Fibroblast of lung (primary cell): ENCODE measurements at regions not wholly inside any gene's neighbourhood (a gene's known extent, or its start where the extent isn't known, plus 50 kb on each side); places are given as distances from the start of the nearest gene placed in this dataset.

ENCODE experiments used
- DNase-seq, 2 donors: peaks; one replicate each; pipeline versions ENCODE4 v3.0.0 to v3.0.0-alpha.2; 2010; ENCODE audit warnings: low read depth in 2 of 2
- H2AFZ ChIP-seq: 2 replicates; pipeline ENCODE4 v1.5.1; 2012; ENCODE audit warnings: low read length, control low read depth, inconsistent platforms
- H3K27ac ChIP-seq: 2 replicates; pipeline ENCODE4 v1.5.1; 2011; ENCODE audit warnings: low read length, control low read depth; ENCODE audit not compliant: insufficient read depth
- H3K27me3 ChIP-seq: 2 replicates; pipeline ENCODE4 v1.5.1; 2011; ENCODE audit warnings: mild to moderate bottlenecking, low read length; ENCODE audit not compliant: control insufficient read depth, insufficient read depth
- H3K36me3 ChIP-seq: 2 replicates; pipeline ENCODE4 v1.5.1; 2011; ENCODE audit warnings: low read length; ENCODE audit not compliant: control insufficient read depth, insufficient read depth
- H3K4me1 ChIP-seq: 2 replicates; pipeline ENCODE4 v1.5.1; 2011; ENCODE audit warnings: low read length; ENCODE audit not compliant: control insufficient read depth, insufficient read depth; ENCODE audit errors: extremely low read depth
- H3K4me2 ChIP-seq: 2 replicates; pipeline ENCODE4 v1.5.1; 2011; ENCODE audit warnings: low read length, control low read depth; ENCODE audit not compliant: insufficient read depth; ENCODE audit errors: extremely low read depth
- H3K4me3 ChIP-seq, 4 experiments: fragments of 200-600 bp in 1 of 4; sonication (generic) in 1 of 4; replicated peaks in 1 of 4; 2 replicates each; pipeline ENCODE4 v1.5.1; 2011 to 2016; ENCODE audit warnings: low read length in 4 of 4, low read depth in 3 of 4, mild to moderate bottlenecking in 3 of 4, control low read depth in 2 of 4, inconsistent platforms in 1 of 4, mixed read lengths in 1 of 4; ENCODE audit not compliant: insufficient read depth in 1 of 4; ENCODE audit errors: control extremely low read depth in 1 of 4
- H3K79me2 ChIP-seq: 2 replicates; pipeline ENCODE4 v1.5.1; 2012; ENCODE audit warnings: mild to moderate bottlenecking, low read length, inconsistent platforms; ENCODE audit not compliant: control insufficient read depth, insufficient read depth
- H3K9ac ChIP-seq: 2 replicates; pipeline ENCODE4 v1.5.1; 2011; ENCODE audit warnings: mild to moderate bottlenecking, low read length, control low read depth; ENCODE audit not compliant: insufficient read depth
- H3K9me3 ChIP-seq: 2 replicates; pipeline ENCODE4 v1.5.1; 2012; ENCODE audit warnings: low read depth, low read length; ENCODE audit not compliant: control insufficient read depth, insufficient read depth
- H4K20me1 ChIP-seq: 2 replicates; pipeline ENCODE4 v1.5.1; 2011; ENCODE audit warnings: low read length; ENCODE audit not compliant: control insufficient read depth, insufficient read depth; ENCODE audit errors: extremely low read depth
- EZH2 ChIP-seq: IDR thresholded peaks from 2 replicates; pipeline ENCODE4 v1.5.1; 2012; ENCODE audit warnings: low read length, control low read depth, mild to moderate bottlenecking; ENCODE audit errors: missing control alignments
- TF ChIP-seq, protein P1 (sequence below), 2 donors: IDR thresholded peaks in 1 of 2; conservative IDR thresholded peaks in 1 of 2; 1 replicate in 1 of 2; 2 replicates in 1 of 2; pipeline ENCODE4 v1.5.1; 2011 to 2012; ENCODE audit warnings: low read length in 2 of 2, control low read depth in 1 of 2, inconsistent platforms in 1 of 2, low read depth in 1 of 2, mild to moderate bottlenecking in 1 of 2

GRCh38 chr3:79976466-79976865 is 208.7 kb upstream of the ROBO1 start:
- H4K20me1 ChIP-seq = no peaks in the 10 kb centered on the region
- H3K9ac ChIP-seq = no peak overlapping the region
- no peaks in the 10 kb centered on the region for H3K36me3 ChIP-seq
- H3K4me1 ChIP-seq = no peaks in the 10 kb centered on the region
- H3K27me3 ChIP-seq = no peaks in the 10 kb centered on the region
- no peak overlapping the region for H3K4me3 ChIP-seq
- H3K4me2 ChIP-seq = no peak overlapping the region
- TF ChIP-seq, protein P1, sequence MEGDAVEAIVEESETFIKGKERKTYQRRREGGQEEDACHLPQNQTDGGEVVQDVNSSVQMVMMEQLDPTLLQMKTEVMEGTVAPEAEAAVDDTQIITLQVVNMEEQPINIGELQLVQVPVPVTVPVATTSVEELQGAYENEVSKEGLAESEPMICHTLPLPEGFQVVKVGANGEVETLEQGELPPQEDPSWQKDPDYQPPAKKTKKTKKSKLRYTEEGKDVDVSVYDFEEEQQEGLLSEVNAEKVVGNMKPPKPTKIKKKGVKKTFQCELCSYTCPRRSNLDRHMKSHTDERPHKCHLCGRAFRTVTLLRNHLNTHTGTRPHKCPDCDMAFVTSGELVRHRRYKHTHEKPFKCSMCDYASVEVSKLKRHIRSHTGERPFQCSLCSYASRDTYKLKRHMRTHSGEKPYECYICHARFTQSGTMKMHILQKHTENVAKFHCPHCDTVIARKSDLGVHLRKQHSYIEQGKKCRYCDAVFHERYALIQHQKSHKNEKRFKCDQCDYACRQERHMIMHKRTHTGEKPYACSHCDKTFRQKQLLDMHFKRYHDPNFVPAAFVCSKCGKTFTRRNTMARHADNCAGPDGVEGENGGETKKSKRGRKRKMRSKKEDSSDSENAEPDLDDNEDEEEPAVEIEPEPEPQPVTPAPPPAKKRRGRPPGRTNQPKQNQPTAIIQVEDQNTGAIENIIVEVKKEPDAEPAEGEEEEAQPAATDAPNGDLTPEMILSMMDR (conservative IDR thresholded peaks at IDR 0.05 in 1 of 2, IDR thresholded peaks at IDR 0.05 in 1 of 2; ENCODE audit: low read depth in 1 of 2, low read length in 2 of 2) = no peak
- no peak for TF ChIP-seq EZH2
- no peaks in the 10 kb centered on the region for H3K9me3 ChIP-seq
- no peaks in the 10 kb centered on the region for H3K79me2 ChIP-seq
- H2AFZ ChIP-seq = no peak overlapping the region
- peak in 1 of 2 donors; percentile 70 for DNase-seq
- no peak overlapping the region for H3K27ac ChIP-seq

DNA sequence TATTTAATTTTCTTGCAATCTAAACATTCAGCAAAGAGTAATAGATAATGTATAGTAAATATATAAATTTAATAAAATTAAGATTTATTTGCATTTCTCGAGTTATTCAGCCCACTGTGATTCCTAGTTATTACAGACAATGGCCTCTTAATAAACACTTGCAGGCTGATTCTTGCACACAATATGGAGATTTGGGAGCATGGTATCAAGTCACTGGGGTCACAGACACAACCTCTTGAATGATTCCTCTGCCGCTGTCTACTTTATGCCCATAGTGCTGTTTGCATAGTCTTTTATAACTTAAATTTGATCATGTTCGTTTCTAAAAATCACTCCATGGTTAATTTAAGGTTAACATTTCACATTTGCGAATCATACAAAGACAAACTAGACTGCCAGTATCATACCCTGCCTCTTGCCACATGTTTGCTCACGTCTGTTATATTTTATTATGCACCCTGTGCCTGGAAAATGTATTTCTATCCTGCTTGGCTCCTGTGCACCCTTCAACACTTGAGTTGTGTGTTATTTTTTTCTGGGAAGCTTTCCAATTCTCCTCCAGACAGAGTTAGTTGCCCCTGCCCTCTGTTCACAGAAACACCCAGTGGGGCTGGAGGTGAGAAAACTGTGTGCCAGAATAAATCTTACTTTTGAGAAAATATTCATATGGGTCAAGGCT is 206.3 kb upstream of the ROBO1 start:
- Histone ChIP-seq H3K79me2 (no peaks in the 10 kb centered on the region), H3K4me3 (no peak overlapping the region), H3K4me1 (no peaks in the 10 kb centered on the region), H2AFZ (no peak overlapping the region), H3K27ac (no peak overlapping the region), H3K4me2 (no peak overlapping the region), H3K9me3 (no peaks in the 10 kb centered on the region), H4K20me1 (no peaks in the 10 kb centered on the region), H3K27me3 (no peaks in the 10 kb centered on the region), H3K36me3 (no peaks in the 10 kb centered on the region), H3K9ac (no peak overlapping the region)
- peak; percentile 61 to 63 for DNase-seq
- TF ChIP-seq, protein P1 (conservative IDR thresholded peaks at IDR 0.05 in 1 of 2, IDR thresholded peaks at IDR 0.05 in 1 of 2; ENCODE audit: low read depth in 1 of 2, low read length in 2 of 2) = no peak
- no peak for TF ChIP-seq EZH2

- no peak overlapping the region for H3K4me2 ChIP-seq
- no peaks in the 10 kb centered on the region for H3K36me3 ChIP-seq
- H3K9me3 ChIP-seq = no peaks in the 10 kb centered on the region
- H3K4me3 ChIP-seq = no peak overlapping the region
- H3K27me3 ChIP-seq = no peaks in the 10 kb centered on the region
- H4K20me1 ChIP-seq = no peaks in the 10 kb centered on the region
- no peak overlapping the region for H3K27ac ChIP-seq
- H3K79me2 ChIP-seq = no peaks in the 10 kb centered on the region
- H3K9ac ChIP-seq = no peak overlapping the region
- TF ChIP-seq EZH2 = no peak
- TF ChIP-seq, protein P1 (conservative IDR thresholded peaks at IDR 0.05 in 1 of 2, IDR thresholded peaks at IDR 0.05 in 1 of 2; ENCODE audit: low read depth in 1 of 2, low read length in 2 of 2) = no peak
- DNase-seq = peak; percentile 6 to 24
- H3K4me1 ChIP-seq = no peaks in the 10 kb centered on the region
- no peak overlapping the region for H2AFZ ChIP-seq
Measured at GRCh38 chr3:79973482-79973881, 205.7 kb upstream of the ROBO1 start.
